HL-60 (cell line): ENCODE measurements at regions not wholly inside any gene's neighbourhood (a gene's known extent, or its start where the extent isn't known, plus 50 kb on each side); places are given as distances from the start of the nearest gene placed in this dataset.

Source experiments
- DNase-seq, 2 experiments: peaks; one replicate each; pipeline ENCODE4 v3.0.0-alpha.2; 2010 to 2020; ENCODE audit warnings: low read depth in 1 of 2, low spot score in 1 of 2
- H3K27ac ChIP-seq: fragments of 250-450 bp; sonication (Bioruptor Pico); replicated peaks from 2 replicates; pipeline ENCODE4 v1.5.1; 2020; ENCODE audit warnings: mild to moderate bottlenecking, moderate library complexity
- H3K27me3 ChIP-seq: fragments of 250-450 bp; sonication (Bioruptor Pico); 2 replicates; pipeline ENCODE4 v1.5.1; 2021; ENCODE audit warnings: mild to moderate bottlenecking, moderate library complexity; ENCODE audit not compliant: insufficient read depth, poor library complexity, severe bottlenecking
- H3K4me3 ChIP-seq: replicated peaks from 2 replicates; pipeline ENCODE4 v1.5.1; 2011; ENCODE audit warnings: mild to moderate bottlenecking, control low read depth, low read length; ENCODE audit not compliant: insufficient read depth
- CTCF ChIP-seq: IDR thresholded peaks from one replicate; pipeline ENCODE4 v1.5.1; 2011; ENCODE audit warnings: low read length, control low read depth, inconsistent platforms; ENCODE audit not compliant: insufficient read depth
- GABPA ChIP-seq: IDR thresholded peaks from 2 replicates; pipeline ENCODE4 v1.6.1; 2012; ENCODE audit warnings: low read depth
- POLR2AphosphoS5 ChIP-seq: IDR thresholded peaks from 2 replicates; pipeline ENCODE4 v1.6.1; 2012; ENCODE audit warnings: low read depth
- REST ChIP-seq: IDR thresholded peaks from 2 replicates; pipeline ENCODE4 v1.6.1; 2012; ENCODE audit warnings: low read depth; ENCODE audit not compliant: insufficient replicate concordance
- SPI1 ChIP-seq: IDR thresholded peaks from 2 replicates; pipeline ENCODE4 v1.6.1; 2012; ENCODE audit warnings: low read depth, mild to moderate bottlenecking, borderline replicate concordance

GRCh38 chr18:46302528-46303485 is 198.6 kb downstream of the HAUS1 start:
- Histone ChIP-seq H3K27me3 (peaks cover 3% of the 10 kb centered on the region), H3K4me3 (no peak overlapping the region), H3K27ac (no peak overlapping the region)
- no peak for DNase-seq
- TF ChIP-seq SPI1 (no peak), REST (no peak), POLR2AphosphoS5 (no peak), CTCF (no peak), GABPA (no peak)

GRCh38 chr18:46310258-46310657 is 206.1 kb downstream of the HAUS1 start:
- no peak overlapping the region for H3K4me3 ChIP-seq
- DNase-seq = no peak
- no peaks in the 10 kb centered on the region for H3K27me3 ChIP-seq
- no peak overlapping the region for H3K27ac ChIP-seq
- TF ChIP-seq GABPA = no peak
- no peak for TF ChIP-seq REST
- TF ChIP-seq SPI1 = no peak
- TF ChIP-seq POLR2AphosphoS5 = no peak
- no peak for TF ChIP-seq CTCF

- TF ChIP-seq REST (no peak), CTCF (no peak), POLR2AphosphoS5 (no peak), SPI1 (no peak), GABPA (no peak)
- H3K27ac ChIP-seq = no peak overlapping the region
- H3K4me3 ChIP-seq = no peak overlapping the region
- DNase-seq = no peak
- no peaks in the 10 kb centered on the region for H3K27me3 ChIP-seq
Measured at GRCh38 chr18:46310675-46311345, 206.6 kb downstream of the HAUS1 start.
